ENCODE measurements at regions not wholly inside any gene's neighbourhood (a gene's known extent, or its start where the extent isn't known, plus 50 kb on each side); places are given as distances from the start of the nearest gene placed in this dataset.

- no peaks in the 10 kb centered on the region for H3K9me1 ChIP-seq (ENCODE audit: control insufficient read depth, insufficient read depth, low read length)
- H3K4me3 ChIP-seq, result no peak overlapping the region
- H3K4me2 ChIP-seq (ENCODE audit: insufficient read depth, low read length), result no peak overlapping the region
- H3K36me3 ChIP-seq (ENCODE audit: control insufficient read depth, insufficient read depth, low read length), result no peaks in the 10 kb centered on the region
- ATAC-seq (no peak), DNase-seq (ENCODE audit: extremely low read depth in 1 of 4, low spot score in 3 of 4) (no peak), FAIRE-seq (no peak)
- POLR2A ChIA-PET, result interaction anchor here (1.0 kb wide), 2 partner anchors 15 to 17 kb away, joined by 3 to 4 read pairs; no protein-coding TSS in a partner anchor
- intact Hi-C loops (cut with micrococcal nuclease) (no loop called here), in situ Hi-C loops (cut with MboI) (no loop called here)
- no peak overlapping the region for H2AFZ ChIP-seq (ENCODE audit: low read depth, low read length)
- no peaks in the 10 kb centered on the region; a peak in 2 of 5 replicates for H3K4me1 ChIP-seq (replicated peaks in 1 of 2; ENCODE audit: control insufficient read depth in 2 of 2, insufficient read depth in 2 of 2, low read length in 2 of 2)
- no peak overlapping the region for H3K27ac ChIP-seq (ENCODE audit: extremely low read depth, low read depth, low read length)
- 0 out of 5 replicates have a peak, but pooled peaks cover 0 to 3% of the 10 kb centered on the region in 2 experiments for H3K27me3 ChIP-seq (ENCODE audit: control insufficient read depth in 2 of 2, insufficient read depth in 2 of 2, low read length in 2 of 2)
- H4K20me1 ChIP-seq (replicated peaks; ENCODE audit: control insufficient read depth, insufficient read depth, low read length), result no peaks in the 10 kb centered on the region
- TF ChIP-seq ZNF830 (CRISPR knock-in tag; IDR thresholded peaks at IDR 0.05) (no peak), ZKSCAN3 (CRISPR knock-in tag; IDR thresholded peaks at IDR 0.05) (no peak), GABPB1 (CRISPR knock-in tag; IDR thresholded peaks at IDR 0.05) (no peak), CC2D1A (IDR thresholded peaks at IDR 0.05) (no peak), SAFB (IDR thresholded peaks at IDR 0.05; ENCODE audit: borderline replicate concordance, low read depth, low read length) (no peak)
- CTCF ChIA-PET (ENCODE audit: low intra/inter-chr PET ratio), result no interaction called here
- no peaks in the 10 kb centered on the region for H3K79me2 ChIP-seq (ENCODE audit: control insufficient read depth, insufficient read depth, low read length)
- no peaks in the 10 kb centered on the region for H3K9me3 ChIP-seq (replicated peaks; ENCODE audit: control insufficient read depth, insufficient read depth, low read depth, low read length)
- H3K9ac ChIP-seq (ENCODE audit: insufficient read depth in 1 of 2, low read depth in 2 of 2, low read length in 2 of 2), result no peak overlapping the region
- BruUV-seq (replicated peaks), result no TSS peak
These were observed 97.6 kb upstream of the SPRY4 start for GRCh38 chr5:142422429-142422828.

GRCh38 chr5:142421621-142422397, 97.0 kb upstream of the SPRY4 start:
- H3K27ac ChIP-seq (ENCODE audit: extremely low read depth, low read depth, low read length), result no peak overlapping the region
- no TSS peak for BruUV-seq (replicated peaks)
- CTCF ChIA-PET (ENCODE audit: low intra/inter-chr PET ratio), result no interaction called here
- in situ Hi-C loops (cut with MboI) (no loop called here), intact Hi-C loops (cut with micrococcal nuclease) (no loop called here)
- WGBS (ENCODE audit: insufficient coverage, low coverage, missing lambda C conversion rate), result 0% methylated on average over 1 of the region's 1 CpG
- H3K4me1 ChIP-seq (replicated peaks in 1 of 2; ENCODE audit: control insufficient read depth in 2 of 2, insufficient read depth in 2 of 2, low read length in 2 of 2), result no peaks in the 10 kb centered on the region; a peak in 2 of 5 replicates
- TF ChIP-seq SMARCE1 (IDR thresholded peaks at IDR 0.05) (0 out of 2 replicates have a peak, but pooled peaks have one; percentile 3), ZNF121 (CRISPR knock-in tag; conservative IDR thresholded peaks at IDR 0.05) (peak; percentile 74), MEF2A (IDR thresholded peaks at IDR 0.05; ENCODE audit: control insufficient read depth, low read depth, low read length) (no peak), ZFP36 (IDR thresholded peaks at IDR 0.05; ENCODE audit: low read depth, low read length, partially characterized antibody) (peak; percentile 51)
- no peak overlapping the region for H3K9ac ChIP-seq (ENCODE audit: insufficient read depth in 1 of 2, low read depth in 2 of 2, low read length in 2 of 2)
- H3K9me3 ChIP-seq (replicated peaks; ENCODE audit: control insufficient read depth, insufficient read depth, low read depth, low read length), result no peaks in the 10 kb centered on the region
- no peaks in the 10 kb centered on the region for H3K9me1 ChIP-seq (ENCODE audit: control insufficient read depth, insufficient read depth, low read length)
- DNase-seq (ENCODE audit: extremely low read depth in 1 of 4, low spot score in 3 of 4) (no peak), FAIRE-seq (no peak), ATAC-seq (no peak)
- H3K4me2 ChIP-seq (ENCODE audit: insufficient read depth, low read length), result no peak overlapping the region
- H3K36me3 ChIP-seq (ENCODE audit: control insufficient read depth, insufficient read depth, low read length), result no peaks in the 10 kb centered on the region
- no peaks in the 10 kb centered on the region for H4K20me1 ChIP-seq (replicated peaks; ENCODE audit: control insufficient read depth, insufficient read depth, low read length)
- 0 out of 5 replicates have a peak, but pooled peaks cover 0 to 3% of the 10 kb centered on the region in 2 experiments for H3K27me3 ChIP-seq (ENCODE audit: control insufficient read depth in 2 of 2, insufficient read depth in 2 of 2, low read length in 2 of 2)
- H3K4me3 ChIP-seq, result no peak overlapping the region
- POLR2A ChIA-PET, result interaction anchor here (1.0 to 1.2 kb wide), 4 partner anchors 8 to 97 kb away, joined by 3 to 4 read pairs (median 3); partner anchors contain the start of gene SPRY4
- no peak overlapping the region for H2AFZ ChIP-seq (ENCODE audit: low read depth, low read length)
- H3K79me2 ChIP-seq (ENCODE audit: control insufficient read depth, insufficient read depth, low read length), result no peaks in the 10 kb centered on the region

Measured in K562 (cell line).